IMR-90 (cell line): ENCODE measurements at regions not wholly inside any gene's neighbourhood (a gene's known extent, or its start where the extent isn't known, plus 50 kb on each side); places are given as distances from the start of the nearest gene placed in this dataset.

Experiments used
- ATAC-seq: fragments of 200-7000 bp; cut with Tn5 transposase; 2 replicates; pipeline ENCODE4 v1.9.1; 2020; ENCODE audit warnings: low read depth, mild to moderate bottlenecking, moderate library complexity
- BruUV-seq: library from RNA; stranded (reverse); fragments of 400-500 nt; replicated peaks from 2 replicates; lab custom pipeline; 2021; lab: Mats Ljungman, UMichigan
- CTCF ChIA-PET: fragments of 300-600 bp; formaldehyde crosslinking; extraction: SDS; loops from one replicate; lab custom pipeline; 2021; ENCODE audit warnings: antibody characterized with exemption; lab: Yijun Ruan, JAX
- POLR2A ChIA-PET: fragments of 300-600 bp; sonication (Branson Sonifier 250); formaldehyde crosslinking; loops from one replicate; lab custom pipeline; 2022; ENCODE audit warnings: antibody characterized with exemption; ENCODE audit not compliant: unreplicated experiment; lab: Charles Lee
- DNase-seq: peaks from one replicate; pipeline ENCODE4 v3.0.0; 2013
- H2AFZ ChIP-seq: replicated peaks from 2 replicates; pipeline ENCODE3; 2013; ENCODE audit warnings: low read length, mild to moderate bottlenecking; ENCODE audit not compliant: poor library complexity
- H2AK5ac ChIP-seq: 2 replicates; pipeline ENCODE4 v1.6.1; 2013; ENCODE audit warnings: low read depth, low read length, inconsistent platforms
- H2AK9ac ChIP-seq: replicated peaks from 2 replicates; pipeline ENCODE3; 2013; ENCODE audit warnings: mild to moderate bottlenecking, low read depth, low read length, moderate library complexity; ENCODE audit not compliant: poor library complexity
- H2BK120ac ChIP-seq: 2 replicates; pipeline ENCODE4 v1.6.1; 2013; ENCODE audit warnings: low read depth, low read length, inconsistent platforms
- H2BK15ac ChIP-seq: 3 replicates; pipeline ENCODE4 v1.6.1; 2013; ENCODE audit warnings: low read depth, low read length, inconsistent platforms
- H2BK20ac ChIP-seq: 2 replicates; pipeline ENCODE4 v1.6.1; 2013; ENCODE audit warnings: low read depth, mild to moderate bottlenecking, inconsistent platforms, low read length, moderate library complexity
- H2BK5ac ChIP-seq: 2 replicates; pipeline ENCODE4 v1.6.1; 2013; ENCODE audit warnings: mild to moderate bottlenecking, low read depth, low read length, inconsistent platforms; ENCODE audit not compliant: poor library complexity, severe bottlenecking
- H3K14ac ChIP-seq: replicated peaks from 2 replicates; pipeline ENCODE4 v1.6.1; 2013; ENCODE audit warnings: low read depth, low read length, inconsistent platforms
- H3K18ac ChIP-seq: 2 replicates; pipeline ENCODE4 v1.6.1; 2013; ENCODE audit warnings: low read depth, low read length, control low read depth
- H3K23ac ChIP-seq: 2 replicates; pipeline ENCODE4 v1.6.1; 2013; ENCODE audit warnings: low read depth, low read length, inconsistent platforms
- H3K27ac ChIP-seq: 2 replicates; pipeline ENCODE4 v1.5.1; 2013; ENCODE audit warnings: mild to moderate bottlenecking, control low read depth, low read length; ENCODE audit not compliant: insufficient read depth
- H3K27me3 ChIP-seq: 2 replicates; pipeline ENCODE4 v1.6.1; 2013; ENCODE audit warnings: low read length; ENCODE audit not compliant: control insufficient read depth, insufficient read depth
- H3K36me3 ChIP-seq: 2 replicates; pipeline ENCODE4 v1.6.1; 2013; ENCODE audit warnings: low read length, mixed read lengths; ENCODE audit not compliant: control insufficient read depth, insufficient read depth
- H3K4ac ChIP-seq: 2 replicates; pipeline ENCODE4 v1.6.1; 2013; ENCODE audit warnings: low read depth, low read length, inconsistent platforms
- H3K4me1 ChIP-seq: 2 replicates; pipeline ENCODE4 v1.6.1; 2013; ENCODE audit warnings: low read length, mixed read lengths; ENCODE audit not compliant: control insufficient read depth, insufficient read depth
- H3K4me2 ChIP-seq: 2 replicates; pipeline ENCODE4 v1.6.1; 2013; ENCODE audit warnings: low read depth, mild to moderate bottlenecking, control low read depth, low read length, moderate library complexity
- H3K4me3 ChIP-seq: 2 replicates; pipeline ENCODE4 v1.5.1; 2013; ENCODE audit warnings: low read depth, mild to moderate bottlenecking, control low read depth, low read length, moderate library complexity; ENCODE audit not compliant: insufficient read depth
- H3K56ac ChIP-seq: 2 replicates; pipeline ENCODE4 v1.6.1; 2013; ENCODE audit warnings: low read length, inconsistent platforms; ENCODE audit not compliant: insufficient read depth; ENCODE audit errors: extremely low read depth
- H3K79me1 ChIP-seq, 2 experiments: 2 replicates each; pipeline ENCODE4 v1.6.1; 2013; ENCODE audit warnings: low read length in 2 of 2, inconsistent platforms in 1 of 2, low read depth in 1 of 2
- H3K9ac ChIP-seq: 2 replicates; pipeline ENCODE4 v1.6.1; 2013; ENCODE audit warnings: low read depth, low read length, control low read depth
- H3K9me1 ChIP-seq: 2 replicates; pipeline ENCODE4 v1.6.1; 2013; ENCODE audit warnings: low read length, inconsistent platforms; ENCODE audit not compliant: insufficient read depth
- H3K9me3 ChIP-seq: 2 replicates; pipeline ENCODE4 v1.6.1; 2013; ENCODE audit warnings: low read length; ENCODE audit not compliant: control insufficient read depth, insufficient read depth
- H4K20me1 ChIP-seq: 2 replicates; pipeline ENCODE4 v1.6.1; 2013; ENCODE audit warnings: low read length, inconsistent platforms; ENCODE audit not compliant: insufficient read depth
- H4K5ac ChIP-seq: 2 replicates; pipeline ENCODE4 v1.6.1; 2013; ENCODE audit warnings: mild to moderate bottlenecking, low read depth, low read length, control low read depth
- H4K8ac ChIP-seq, 2 experiments: 2 replicates each; pipeline ENCODE4 v1.6.1; 2013; ENCODE audit warnings: low read depth in 2 of 2, low read length in 2 of 2, control low read depth in 1 of 2, inconsistent platforms in 1 of 2
- H4K91ac ChIP-seq: 2 replicates; pipeline ENCODE4 v1.6.1; 2013; ENCODE audit warnings: low read depth, low read length, inconsistent platforms; ENCODE audit not compliant: insufficient read depth
- BHLHE40 ChIP-seq: fragments of 150-350 bp; IDR thresholded peaks from 2 replicates; pipeline ENCODE4 v1.6.1; 2016; ENCODE audit warnings: mild to moderate bottlenecking, low read depth, low read length
- CEBPB ChIP-seq: IDR thresholded peaks from 2 replicates; pipeline ENCODE4 v1.6.1; 2012; ENCODE audit warnings: low read depth, low read length, improper control_type of control experiment
- CHD1 ChIP-seq: IDR thresholded peaks from 2 replicates; pipeline ENCODE4 v1.6.1; 2012; ENCODE audit warnings: low read depth, low read length, improper control_type of control experiment
- FOS ChIP-seq: fragments of 150-350 bp; IDR thresholded peaks from 2 replicates; pipeline ENCODE4 v1.6.1; 2016; ENCODE audit warnings: low read depth, low read length
- MAFK ChIP-seq: IDR thresholded peaks from 2 replicates; pipeline ENCODE4 v1.6.1; 2012; ENCODE audit warnings: low read depth, low read length, improper control_type of control experiment
- MAZ ChIP-seq: IDR thresholded peaks from 2 replicates; pipeline ENCODE4 v1.6.1; 2012; ENCODE audit warnings: low read depth, mild to moderate bottlenecking, low read length, improper control_type of control experiment, moderate library complexity, borderline replicate concordance
- MXI1 ChIP-seq: IDR thresholded peaks from 2 replicates; pipeline ENCODE4 v1.6.1; 2012; ENCODE audit warnings: low read depth, mild to moderate bottlenecking, low read length, moderate library complexity, borderline replicate concordance
- NFE2L2 ChIP-seq: fragments of 150-350 bp; IDR thresholded peaks from 2 replicates; pipeline ENCODE4 v1.6.1; 2016; ENCODE audit warnings: low read depth, mild to moderate bottlenecking, low read length
- POLR2A ChIP-seq: IDR thresholded peaks from 2 replicates; pipeline ENCODE4 v1.6.1; 2012; ENCODE audit warnings: mild to moderate bottlenecking, low read depth, low read length
- RCOR1 ChIP-seq: IDR thresholded peaks from 2 replicates; pipeline ENCODE4 v1.6.1; 2012; ENCODE audit warnings: mild to moderate bottlenecking, low read length, improper control_type of control experiment; ENCODE audit not compliant: insufficient replicate concordance
- RFX5 ChIP-seq: IDR thresholded peaks from 2 replicates; pipeline ENCODE4 v1.8.0; 2012; ENCODE audit warnings: low read depth, mild to moderate bottlenecking, low read length, moderate library complexity
- SMC3 ChIP-seq: fragments of 150-350 bp; IDR thresholded peaks from 2 replicates; pipeline ENCODE4 v1.6.1; 2016; ENCODE audit warnings: low read depth, mild to moderate bottlenecking, antibody characterized with exemption, low read length, moderate library complexity
- WGBS, 2 experiments: methylation state at CpG; one replicate each; pipeline versions ENCODE4 v1.1.5 to v1.1.7; 2013; ENCODE audit warnings: missing lambda C conversion rate in 2 of 2; ENCODE audit not compliant: insufficient read length in 1 of 2; ENCODE audit errors: extremely low coverage in 2 of 2; 5-methylcytosine and 5-hydroxymethylcytosine counted together
- dilution Hi-C: fragments of 300-500 bp; cut with HindIII; formaldehyde crosslinking; loops from one replicate; pipeline ENCODE4 v1.14.3; 2018; ENCODE audit warnings: low sequenced_read_pairs; ENCODE audit not compliant: unreplicated experiment
- in situ Hi-C: fragments of 300-500 bp; cut with MboI; formaldehyde crosslinking; loops from 3 replicates; pipeline ENCODE4 v1.14.3; 2019; ENCODE audit warnings: low sequenced_read_pairs, inconsistent platforms, mixed read lengths
- intact Hi-C: fragments of 100-400 bp; cut with micrococcal nuclease; formaldehyde crosslinking; loops from 2 replicates; pipeline ENCODE4 v1.10.0; 2022
- TF ChIP-seq, protein P1 (sequence below): fragments of 150-350 bp; IDR thresholded peaks from 2 replicates; pipeline ENCODE4 v1.6.1; 2016; ENCODE audit warnings: low read depth, mild to moderate bottlenecking, low read length, moderate library complexity, borderline replicate concordance
- TF ChIP-seq, protein P2 (sequence below): conservative IDR thresholded peaks from 2 replicates; pipeline ENCODE4 v1.5.1; 2012; ENCODE audit warnings: mild to moderate bottlenecking, low read depth, low read length, improper control_type of control experiment
- TF ChIP-seq, protein P3 (sequence below): fragments of 150-350 bp; IDR thresholded peaks from 2 replicates; pipeline ENCODE4 v1.6.1; 2017; ENCODE audit warnings: mild to moderate bottlenecking, antibody characterized with exemption, low read length, low read depth

GRCh38 chr13:30119476-30119875, 187.9 kb downstream of the KATNAL1 start:
- H3K4me2 ChIP-seq: peak overlapping the region; percentile 37; the same call in 1 of the 2 replicates
- H3K4me1 ChIP-seq: peaks cover 3% of the 10 kb centered on the region; the same call in 1 of the 2 replicates
- ChIA-PET POLR2A (interaction anchor here (0.5 kb wide), 1 partner anchor 385 kb away, joined by 3 read pairs; no protein-coding TSS in a partner anchor), CTCF (interaction anchor here (1.4 kb wide), 1 partner anchor 348 kb away, joined by 3 read pairs; no protein-coding TSS in a partner anchor)
- peak overlapping the region; percentile 22 for H2BK120ac ChIP-seq
- no peaks in the 10 kb centered on the region; the same call in 1 of the 2 replicates for H3K27me3 ChIP-seq
- peak; percentile 67 for ATAC-seq
- H4K20me1 ChIP-seq: no peaks in the 10 kb centered on the region
- H2AK5ac ChIP-seq: no peak overlapping the region
- no peak overlapping the region for H2AK9ac ChIP-seq
- H3K23ac ChIP-seq: peak overlapping the region; percentile 25; the same call in 1 of the 2 replicates
- H3K9ac ChIP-seq: no peak overlapping the region; the same call in 1 of the 2 replicates
- no peaks in the 10 kb centered on the region for H3K36me3 ChIP-seq
- H4K8ac ChIP-seq: peak overlapping the region in 1 of 2 experiments; percentile 35; a peak in 2 of 4 replicates
- no peak overlapping the region for H3K27ac ChIP-seq
- H2BK5ac ChIP-seq: peak overlapping the region; percentile 31
- 34% methylated on average over 4 of the region's 6 CpGs; no CpG with 5 or more reads in 1 of the 2 experiments for WGBS, 2 experiments
- H3K79me1 ChIP-seq: no peaks in the 10 kb centered on the region
- H3K4me3 ChIP-seq: no peak overlapping the region
- peak overlapping the region; percentile 42; the same call in 1 of the 2 replicates for H3K18ac ChIP-seq
- peak overlapping the region; percentile 30 for H2BK20ac ChIP-seq
- H3K9me1 ChIP-seq: peaks cover 5% of the 10 kb centered on the region; the same call in 1 of the 2 replicates
- H2AFZ ChIP-seq: peak overlapping the region; percentile 78
- DNase-seq: peak; percentile 64
- peak overlapping the region; percentile 16 for H3K14ac ChIP-seq
- dilution Hi-C loops: no loop called here
- no peak overlapping the region; the same call in 1 of the 2 replicates for H3K4ac ChIP-seq
- in situ Hi-C loops: loop anchor here (5.0 to 10.0 kb wide), 4 partner anchors 195 to 607 kb away; no protein-coding TSS in a partner anchor
- H4K91ac ChIP-seq: no peak overlapping the region; the same call in 1 of the 2 replicates
- intact Hi-C loops: no loop called here
- 0 out of 2 replicates have a peak overlapping the region, but pooled peaks have one; percentile 14 for H3K56ac ChIP-seq
- BruUV-seq: no TSS peak
- no peaks in the 10 kb centered on the region for H3K9me3 ChIP-seq
- H2BK15ac ChIP-seq: peak overlapping the region; percentile 47; the same call in 1 of the 3 replicates
- no peak overlapping the region for H4K5ac ChIP-seq
- TF ChIP-seq SMC3 (no peak), CHD1 (no peak), BHLHE40 (no peak), POLR2A (no peak), MXI1 (no peak), FOS (no peak), MAFK (no peak), NFE2L2 (no peak), RFX5 (no peak), RCOR1 (no peak), CEBPB (no peak), MAZ (no peak)
- TF ChIP-seq, protein P1, sequence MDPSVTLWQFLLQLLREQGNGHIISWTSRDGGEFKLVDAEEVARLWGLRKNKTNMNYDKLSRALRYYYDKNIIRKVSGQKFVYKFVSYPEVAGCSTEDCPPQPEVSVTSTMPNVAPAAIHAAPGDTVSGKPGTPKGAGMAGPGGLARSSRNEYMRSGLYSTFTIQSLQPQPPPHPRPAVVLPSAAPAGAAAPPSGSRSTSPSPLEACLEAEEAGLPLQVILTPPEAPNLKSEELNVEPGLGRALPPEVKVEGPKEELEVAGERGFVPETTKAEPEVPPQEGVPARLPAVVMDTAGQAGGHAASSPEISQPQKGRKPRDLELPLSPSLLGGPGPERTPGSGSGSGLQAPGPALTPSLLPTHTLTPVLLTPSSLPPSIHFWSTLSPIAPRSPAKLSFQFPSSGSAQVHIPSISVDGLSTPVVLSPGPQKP: no peak
- TF ChIP-seq, protein P2, sequence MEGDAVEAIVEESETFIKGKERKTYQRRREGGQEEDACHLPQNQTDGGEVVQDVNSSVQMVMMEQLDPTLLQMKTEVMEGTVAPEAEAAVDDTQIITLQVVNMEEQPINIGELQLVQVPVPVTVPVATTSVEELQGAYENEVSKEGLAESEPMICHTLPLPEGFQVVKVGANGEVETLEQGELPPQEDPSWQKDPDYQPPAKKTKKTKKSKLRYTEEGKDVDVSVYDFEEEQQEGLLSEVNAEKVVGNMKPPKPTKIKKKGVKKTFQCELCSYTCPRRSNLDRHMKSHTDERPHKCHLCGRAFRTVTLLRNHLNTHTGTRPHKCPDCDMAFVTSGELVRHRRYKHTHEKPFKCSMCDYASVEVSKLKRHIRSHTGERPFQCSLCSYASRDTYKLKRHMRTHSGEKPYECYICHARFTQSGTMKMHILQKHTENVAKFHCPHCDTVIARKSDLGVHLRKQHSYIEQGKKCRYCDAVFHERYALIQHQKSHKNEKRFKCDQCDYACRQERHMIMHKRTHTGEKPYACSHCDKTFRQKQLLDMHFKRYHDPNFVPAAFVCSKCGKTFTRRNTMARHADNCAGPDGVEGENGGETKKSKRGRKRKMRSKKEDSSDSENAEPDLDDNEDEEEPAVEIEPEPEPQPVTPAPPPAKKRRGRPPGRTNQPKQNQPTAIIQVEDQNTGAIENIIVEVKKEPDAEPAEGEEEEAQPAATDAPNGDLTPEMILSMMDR: no peak
- TF ChIP-seq, protein P3, sequence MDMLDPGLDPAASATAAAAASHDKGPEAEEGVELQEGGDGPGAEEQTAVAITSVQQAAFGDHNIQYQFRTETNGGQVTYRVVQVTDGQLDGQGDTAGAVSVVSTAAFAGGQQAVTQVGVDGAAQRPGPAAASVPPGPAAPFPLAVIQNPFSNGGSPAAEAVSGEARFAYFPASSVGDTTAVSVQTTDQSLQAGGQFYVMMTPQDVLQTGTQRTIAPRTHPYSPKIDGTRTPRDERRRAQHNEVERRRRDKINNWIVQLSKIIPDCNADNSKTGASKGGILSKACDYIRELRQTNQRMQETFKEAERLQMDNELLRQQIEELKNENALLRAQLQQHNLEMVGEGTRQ: no peak
